ENCODE measurements at regions not wholly inside any gene's neighbourhood (a gene's known extent, or its start where the extent isn't known, plus 50 kb on each side); places are given as distances from the start of the nearest gene placed in this dataset.

DNA sequence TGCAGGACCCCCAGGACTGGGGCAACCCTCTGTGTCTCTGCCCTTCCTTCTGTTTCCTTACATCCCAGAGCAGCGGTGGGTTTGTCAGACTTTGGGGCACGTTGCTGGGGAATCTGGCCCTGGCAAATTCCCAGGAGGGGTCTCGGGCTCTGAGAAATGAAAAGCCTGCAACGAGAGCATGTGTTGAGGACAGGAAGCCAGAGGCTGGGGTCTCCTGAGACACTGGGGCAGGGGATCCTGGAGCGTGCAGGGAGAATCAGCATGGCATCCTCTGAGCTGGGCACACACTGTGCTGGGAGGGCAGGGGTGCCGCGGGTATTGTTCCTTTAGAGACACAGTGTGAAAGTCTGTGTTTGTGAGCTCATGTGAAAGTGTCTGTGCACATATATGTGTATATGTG, 279.9 kb upstream of the PPP2R2D start:
- Histone ChIP-seq H3K27me3 (ENCODE audit: control insufficient read depth, insufficient read depth, low read length) (no peaks in the 10 kb centered on the region), H3K4me3 (ENCODE audit: low read depth, low read length) (no peak overlapping the region), H3K36me3 (ENCODE audit: control insufficient read depth, insufficient read depth, low read length) (no peaks in the 10 kb centered on the region)
- DNase-seq (ENCODE audit: low read depth) (no peak), FAIRE-seq (no peak)
- TF ChIP-seq, protein P1, sequence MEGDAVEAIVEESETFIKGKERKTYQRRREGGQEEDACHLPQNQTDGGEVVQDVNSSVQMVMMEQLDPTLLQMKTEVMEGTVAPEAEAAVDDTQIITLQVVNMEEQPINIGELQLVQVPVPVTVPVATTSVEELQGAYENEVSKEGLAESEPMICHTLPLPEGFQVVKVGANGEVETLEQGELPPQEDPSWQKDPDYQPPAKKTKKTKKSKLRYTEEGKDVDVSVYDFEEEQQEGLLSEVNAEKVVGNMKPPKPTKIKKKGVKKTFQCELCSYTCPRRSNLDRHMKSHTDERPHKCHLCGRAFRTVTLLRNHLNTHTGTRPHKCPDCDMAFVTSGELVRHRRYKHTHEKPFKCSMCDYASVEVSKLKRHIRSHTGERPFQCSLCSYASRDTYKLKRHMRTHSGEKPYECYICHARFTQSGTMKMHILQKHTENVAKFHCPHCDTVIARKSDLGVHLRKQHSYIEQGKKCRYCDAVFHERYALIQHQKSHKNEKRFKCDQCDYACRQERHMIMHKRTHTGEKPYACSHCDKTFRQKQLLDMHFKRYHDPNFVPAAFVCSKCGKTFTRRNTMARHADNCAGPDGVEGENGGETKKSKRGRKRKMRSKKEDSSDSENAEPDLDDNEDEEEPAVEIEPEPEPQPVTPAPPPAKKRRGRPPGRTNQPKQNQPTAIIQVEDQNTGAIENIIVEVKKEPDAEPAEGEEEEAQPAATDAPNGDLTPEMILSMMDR (IDR thresholded peaks at IDR 0.05; ENCODE audit: insufficient read depth, low read length, severe bottlenecking): no peak

DNA sequence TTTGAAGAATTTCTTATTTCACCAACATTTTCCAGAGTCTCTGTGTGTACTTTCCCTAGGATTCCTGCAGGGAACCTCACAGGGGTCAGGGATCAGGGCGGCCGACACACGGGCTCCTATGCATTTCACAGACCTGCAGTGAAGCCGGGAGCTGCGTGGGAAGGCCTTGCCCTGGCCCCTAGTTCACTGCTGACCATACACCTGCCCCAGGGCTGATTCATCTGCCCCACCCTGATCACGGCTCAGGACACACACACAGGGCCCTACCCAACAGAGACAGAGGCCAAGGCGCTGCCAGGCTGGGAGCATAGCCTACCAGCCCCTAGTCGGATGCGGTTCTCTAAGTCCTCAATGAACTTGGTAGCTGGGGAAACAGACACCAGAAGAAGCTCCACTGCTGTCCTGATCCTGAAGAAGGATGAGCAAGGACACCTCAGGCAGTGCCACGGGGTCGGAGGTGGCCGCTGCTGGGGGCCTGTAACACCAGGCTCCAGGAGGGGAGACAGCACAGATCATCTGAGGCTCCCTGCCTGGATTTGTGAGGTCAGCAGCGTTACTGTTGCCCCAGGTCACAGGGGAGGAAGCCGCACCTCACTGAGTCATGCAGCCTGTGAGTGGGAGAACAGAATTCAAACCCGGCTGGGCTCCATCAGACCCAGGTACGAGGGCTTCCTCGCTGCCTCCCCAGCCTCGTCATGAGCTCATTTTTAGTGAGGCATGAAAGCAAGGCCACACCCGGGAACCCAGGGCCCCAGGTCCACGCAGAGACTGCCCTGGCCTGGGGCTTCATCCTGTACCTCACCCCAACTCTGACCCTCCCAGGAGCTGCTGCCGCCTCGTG, 278.8 kb upstream of the PPP2R2D start:
- no peaks in the 10 kb centered on the region for H3K36me3 ChIP-seq (ENCODE audit: control insufficient read depth, insufficient read depth, low read length)
- no peak for FAIRE-seq
- TF ChIP-seq, protein P1 (IDR thresholded peaks at IDR 0.05; ENCODE audit: insufficient read depth, low read length, severe bottlenecking): no peak
- no peaks in the 10 kb centered on the region for H3K27me3 ChIP-seq (ENCODE audit: control insufficient read depth, insufficient read depth, low read length)
- H3K4me3 ChIP-seq (ENCODE audit: low read depth, low read length): no peak overlapping the region
- DNase-seq (ENCODE audit: low read depth): no peak

DNA sequence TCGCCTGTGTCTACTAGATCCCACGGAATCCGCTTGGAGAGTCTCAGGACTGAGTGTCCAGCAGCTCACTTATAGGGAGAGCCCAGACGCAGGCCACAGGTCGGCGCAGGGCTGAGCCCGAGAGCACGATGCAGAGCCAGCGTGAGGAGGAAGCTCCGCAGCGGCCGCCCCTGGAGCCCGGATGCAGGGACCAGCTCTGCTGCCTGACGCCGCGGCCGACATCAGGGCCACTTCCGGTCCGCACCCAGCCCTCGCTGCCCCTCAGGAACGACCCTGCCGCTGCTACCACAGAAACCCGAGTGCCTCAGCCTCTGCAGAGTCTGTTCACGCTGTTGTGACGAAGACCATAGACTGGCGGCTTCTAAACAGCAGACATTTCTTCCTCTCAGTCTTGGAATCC, 275.8 kb upstream of the PPP2R2D start:
- no peak overlapping the region for H3K4me3 ChIP-seq (ENCODE audit: low read depth, low read length)
- no peaks in the 10 kb centered on the region for H3K27me3 ChIP-seq (ENCODE audit: control insufficient read depth, insufficient read depth, low read length)
- TF ChIP-seq, protein P1 (IDR thresholded peaks at IDR 0.05; ENCODE audit: insufficient read depth, low read length, severe bottlenecking): no peak
- DNase-seq (ENCODE audit: low read depth): no peak
- H3K36me3 ChIP-seq (ENCODE audit: control insufficient read depth, insufficient read depth, low read length): no peaks in the 10 kb centered on the region
- no peak for FAIRE-seq

DNA sequence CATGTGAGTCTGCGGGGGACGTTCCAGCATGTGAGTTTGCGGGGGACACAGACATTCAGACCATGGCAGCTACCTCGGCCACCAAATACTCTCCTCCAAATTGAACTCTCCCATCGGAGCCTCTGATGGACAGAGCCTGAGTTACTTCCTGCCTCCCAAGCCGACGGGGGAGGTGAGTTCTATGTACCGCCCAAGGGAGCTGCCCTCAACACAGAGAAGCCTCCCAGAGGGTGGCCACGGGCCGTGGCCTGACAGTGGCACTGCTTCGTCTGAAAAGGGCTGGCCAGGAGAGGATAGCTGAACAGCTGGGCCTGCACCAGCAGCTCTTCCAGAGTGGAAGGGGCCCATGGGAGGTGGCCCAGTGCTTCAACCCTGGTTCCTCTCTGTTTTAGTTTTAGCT, 274.5 kb upstream of the PPP2R2D start:
- H3K27me3 ChIP-seq (ENCODE audit: control insufficient read depth, insufficient read depth, low read length): no peaks in the 10 kb centered on the region

DNA sequence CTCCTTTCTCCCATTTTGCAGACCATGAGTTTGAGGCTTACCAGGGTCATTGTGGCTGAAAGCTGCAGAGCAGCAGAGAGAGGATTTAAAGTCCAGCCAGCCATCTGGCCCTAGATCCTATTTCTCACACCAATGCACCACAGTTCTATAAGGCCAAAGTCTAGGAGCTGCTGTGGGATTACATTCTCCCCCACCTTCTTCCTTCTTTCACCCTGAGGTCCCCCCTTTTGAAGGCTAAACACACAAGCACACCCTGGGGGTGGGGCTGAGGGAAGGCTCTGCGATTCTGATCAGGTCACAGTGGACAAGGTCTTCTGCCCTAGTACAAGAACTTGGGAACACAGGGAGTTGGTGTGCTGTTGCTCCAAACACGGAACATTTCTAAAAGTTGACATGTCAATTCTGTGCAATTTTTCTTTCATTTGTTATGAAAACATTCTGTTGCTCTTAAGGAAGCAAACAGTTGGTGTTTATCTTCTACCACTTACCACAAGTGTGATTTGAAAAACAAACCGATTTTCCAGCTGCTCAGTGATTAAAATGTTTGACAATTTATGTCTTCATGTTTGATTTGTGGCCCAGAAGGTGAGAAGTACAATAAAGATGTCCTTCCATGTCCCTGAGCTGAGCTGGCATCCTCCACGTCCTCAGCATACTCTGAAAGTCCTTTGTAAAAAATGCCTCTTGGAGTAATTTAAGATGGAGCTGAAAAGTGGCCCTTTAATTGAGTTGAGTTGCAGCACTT, 271.6 kb upstream of the PPP2R2D start:
- FAIRE-seq: no peak
- no peak for DNase-seq (ENCODE audit: low read depth)
- H3K27me3 ChIP-seq (ENCODE audit: control insufficient read depth, insufficient read depth, low read length): no peaks in the 10 kb centered on the region
- H3K36me3 ChIP-seq (ENCODE audit: control insufficient read depth, insufficient read depth, low read length): no peaks in the 10 kb centered on the region
- H3K4me3 ChIP-seq (ENCODE audit: low read depth, low read length): no peak overlapping the region
- TF ChIP-seq, protein P1 (IDR thresholded peaks at IDR 0.05; ENCODE audit: insufficient read depth, low read length, severe bottlenecking): no peak

More for the DNA sequence above, 274.5 kb upstream of the PPP2R2D start:
- Histone ChIP-seq H3K4me3 (ENCODE audit: low read depth, low read length) (no peak overlapping the region), H3K36me3 (ENCODE audit: control insufficient read depth, insufficient read depth, low read length) (no peaks in the 10 kb centered on the region)
- TF ChIP-seq, protein P1 (IDR thresholded peaks at IDR 0.05; ENCODE audit: insufficient read depth, low read length, severe bottlenecking): no peak
- no peak for FAIRE-seq
- DNase-seq (ENCODE audit: low read depth): no peak

All from bronchial epithelial cell (primary cell).